HL-60 (cell line): ENCODE measurements at regions not wholly inside any gene's neighbourhood (a gene's known extent, or its start where the extent isn't known, plus 50 kb on each side); places are given as distances from the start of the nearest gene placed in this dataset.

ENCODE experiments used
- GABPA ChIP-seq: IDR thresholded peaks from 2 replicates; pipeline ENCODE4 v1.6.1; 2012; ENCODE audit warnings: low read depth
- POLR2AphosphoS5 ChIP-seq: IDR thresholded peaks from 2 replicates; pipeline ENCODE4 v1.6.1; 2012; ENCODE audit warnings: low read depth
- TF ChIP-seq, protein P1 (sequence below): IDR thresholded peaks from one replicate; pipeline ENCODE4 v1.5.1; 2011; ENCODE audit warnings: low read length, control low read depth, inconsistent platforms; ENCODE audit not compliant: insufficient read depth
- TF ChIP-seq, protein P2 (sequence below): IDR thresholded peaks from 2 replicates; pipeline ENCODE4 v1.6.1; 2012; ENCODE audit warnings: low read depth; ENCODE audit not compliant: insufficient replicate concordance

DNA sequence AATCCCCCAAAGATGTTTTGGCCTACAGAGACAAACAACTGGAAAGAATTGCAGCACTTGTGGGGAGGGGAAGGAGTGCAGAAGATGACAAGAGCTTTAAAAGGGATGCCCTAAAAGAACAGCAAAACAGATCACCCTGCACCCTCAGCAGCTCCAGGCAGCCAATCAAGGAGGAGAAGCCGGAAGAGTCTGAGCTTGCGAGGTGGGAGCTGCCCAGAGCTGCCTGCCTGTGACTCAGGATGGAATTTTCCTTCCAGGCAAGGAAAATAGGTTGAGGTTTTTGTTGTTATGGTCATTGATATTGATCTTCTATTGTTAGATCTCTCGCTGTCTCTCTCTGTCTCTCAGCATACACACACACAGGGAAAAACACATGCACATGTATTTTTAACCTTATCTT, 70.3 kb upstream of the MAP1B start:
- TF ChIP-seq, protein P1, sequence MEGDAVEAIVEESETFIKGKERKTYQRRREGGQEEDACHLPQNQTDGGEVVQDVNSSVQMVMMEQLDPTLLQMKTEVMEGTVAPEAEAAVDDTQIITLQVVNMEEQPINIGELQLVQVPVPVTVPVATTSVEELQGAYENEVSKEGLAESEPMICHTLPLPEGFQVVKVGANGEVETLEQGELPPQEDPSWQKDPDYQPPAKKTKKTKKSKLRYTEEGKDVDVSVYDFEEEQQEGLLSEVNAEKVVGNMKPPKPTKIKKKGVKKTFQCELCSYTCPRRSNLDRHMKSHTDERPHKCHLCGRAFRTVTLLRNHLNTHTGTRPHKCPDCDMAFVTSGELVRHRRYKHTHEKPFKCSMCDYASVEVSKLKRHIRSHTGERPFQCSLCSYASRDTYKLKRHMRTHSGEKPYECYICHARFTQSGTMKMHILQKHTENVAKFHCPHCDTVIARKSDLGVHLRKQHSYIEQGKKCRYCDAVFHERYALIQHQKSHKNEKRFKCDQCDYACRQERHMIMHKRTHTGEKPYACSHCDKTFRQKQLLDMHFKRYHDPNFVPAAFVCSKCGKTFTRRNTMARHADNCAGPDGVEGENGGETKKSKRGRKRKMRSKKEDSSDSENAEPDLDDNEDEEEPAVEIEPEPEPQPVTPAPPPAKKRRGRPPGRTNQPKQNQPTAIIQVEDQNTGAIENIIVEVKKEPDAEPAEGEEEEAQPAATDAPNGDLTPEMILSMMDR: no peak
- TF ChIP-seq GABPA (no peak), POLR2AphosphoS5 (no peak)
- TF ChIP-seq, protein P2, sequence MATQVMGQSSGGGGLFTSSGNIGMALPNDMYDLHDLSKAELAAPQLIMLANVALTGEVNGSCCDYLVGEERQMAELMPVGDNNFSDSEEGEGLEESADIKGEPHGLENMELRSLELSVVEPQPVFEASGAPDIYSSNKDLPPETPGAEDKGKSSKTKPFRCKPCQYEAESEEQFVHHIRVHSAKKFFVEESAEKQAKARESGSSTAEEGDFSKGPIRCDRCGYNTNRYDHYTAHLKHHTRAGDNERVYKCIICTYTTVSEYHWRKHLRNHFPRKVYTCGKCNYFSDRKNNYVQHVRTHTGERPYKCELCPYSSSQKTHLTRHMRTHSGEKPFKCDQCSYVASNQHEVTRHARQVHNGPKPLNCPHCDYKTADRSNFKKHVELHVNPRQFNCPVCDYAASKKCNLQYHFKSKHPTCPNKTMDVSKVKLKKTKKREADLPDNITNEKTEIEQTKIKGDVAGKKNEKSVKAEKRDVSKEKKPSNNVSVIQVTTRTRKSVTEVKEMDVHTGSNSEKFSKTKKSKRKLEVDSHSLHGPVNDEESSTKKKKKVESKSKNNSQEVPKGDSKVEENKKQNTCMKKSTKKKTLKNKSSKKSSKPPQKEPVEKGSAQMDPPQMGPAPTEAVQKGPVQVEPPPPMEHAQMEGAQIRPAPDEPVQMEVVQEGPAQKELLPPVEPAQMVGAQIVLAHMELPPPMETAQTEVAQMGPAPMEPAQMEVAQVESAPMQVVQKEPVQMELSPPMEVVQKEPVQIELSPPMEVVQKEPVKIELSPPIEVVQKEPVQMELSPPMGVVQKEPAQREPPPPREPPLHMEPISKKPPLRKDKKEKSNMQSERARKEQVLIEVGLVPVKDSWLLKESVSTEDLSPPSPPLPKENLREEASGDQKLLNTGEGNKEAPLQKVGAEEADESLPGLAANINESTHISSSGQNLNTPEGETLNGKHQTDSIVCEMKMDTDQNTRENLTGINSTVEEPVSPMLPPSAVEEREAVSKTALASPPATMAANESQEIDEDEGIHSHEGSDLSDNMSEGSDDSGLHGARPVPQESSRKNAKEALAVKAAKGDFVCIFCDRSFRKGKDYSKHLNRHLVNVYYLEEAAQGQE: no peak
